SHP77 treated with DMSO at 0.1 percent for 48 hours (cell line): ENCODE measurements at regions not wholly inside any gene's neighbourhood (a gene's known extent, or its start where the extent isn't known, plus 50 kb on each side); places are given as distances from the start of the nearest gene placed in this dataset.
"Not testable (repeated sequence)": the region's sequence is repeated elsewhere in the genome, so short reads cannot be mapped to it uniquely, and the experiment has no call there.

Experiments used
- DNase-seq: peaks from one replicate; lab custom pipeline; 2025; lab: John Stamatoyannopoulos, UW

DNA sequence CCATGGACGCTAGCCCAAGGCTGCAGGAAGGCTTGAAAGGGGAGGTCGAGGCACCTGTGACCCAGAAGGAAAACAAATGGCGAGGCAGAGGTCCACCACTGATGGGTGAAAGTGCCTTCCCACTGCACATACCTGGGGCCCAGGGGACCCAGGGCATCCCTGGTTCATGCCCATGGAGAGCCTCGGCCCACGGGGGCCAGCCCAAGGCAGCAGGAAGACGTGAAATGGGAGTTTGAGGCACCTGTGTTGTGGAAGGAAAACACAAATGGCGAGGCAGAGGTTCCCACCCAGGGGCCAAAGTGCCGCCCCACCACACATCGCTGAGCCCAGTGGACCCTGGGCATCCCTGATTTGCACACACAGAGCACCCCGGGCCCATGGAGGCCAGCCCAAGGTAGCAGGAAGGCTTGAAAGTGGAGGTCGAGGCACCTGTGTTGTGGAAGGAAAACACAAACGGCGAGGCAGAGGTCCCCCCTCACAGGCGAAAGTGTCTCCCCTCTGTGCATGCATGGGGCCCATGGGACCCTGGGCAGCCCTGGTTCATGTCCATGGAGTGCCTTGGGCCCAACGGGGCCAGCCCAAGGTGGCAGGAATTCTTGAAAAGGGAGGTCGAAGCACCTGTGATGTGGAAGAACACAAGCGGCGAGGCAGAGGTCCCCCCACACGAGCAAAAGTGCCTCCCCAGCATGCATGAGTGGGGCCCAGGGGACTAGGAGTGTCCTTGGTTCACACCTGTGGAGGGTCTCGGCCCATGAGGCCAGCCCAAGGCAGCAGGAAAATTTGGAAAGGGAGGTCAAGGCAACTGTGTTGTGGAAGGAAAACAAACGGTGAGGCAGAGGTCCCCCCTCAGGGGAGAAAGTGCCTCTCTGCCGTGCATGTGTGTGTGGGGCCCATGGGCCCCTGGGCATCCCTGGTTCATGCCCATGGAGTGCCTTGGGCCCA, 383.3 kb downstream of the ALG10 start:
- DNase-seq, result no peak

GRCh38 chr12:34406228-34406995, 384.1 kb downstream of the ALG10 start:
- no peak for DNase-seq

DNA sequence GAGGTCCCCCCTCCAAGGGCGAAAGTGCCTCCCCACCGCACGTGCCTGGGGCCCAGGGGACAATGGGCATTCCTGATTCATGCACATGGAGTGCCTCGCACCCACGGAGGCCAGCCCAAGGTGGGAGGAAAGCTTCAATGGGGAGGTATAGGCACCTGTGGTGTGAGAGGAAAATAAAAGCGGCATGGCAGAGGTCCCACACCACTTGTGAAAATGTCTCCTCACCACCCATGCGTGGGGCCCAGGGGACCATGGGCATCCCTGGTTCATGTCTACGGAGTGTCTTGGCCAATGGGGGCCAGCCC, 384.7 kb downstream of the ALG10 start:
- no peak for DNase-seq

- no peak for DNase-seq
These were observed 385.5 kb downstream of the ALG10 start for GRCh38 chr12:34407813-34408212.

GRCh38 chr12:34431509-34431908, 409.2 kb downstream of the ALG10 start:
- DNase-seq, result not testable (repeated sequence)
